HG02973 (cell line): ENCODE measurements at regions not wholly inside any gene's neighbourhood (a gene's known extent, or its start where the extent isn't known, plus 50 kb on each side); places are given as distances from the start of the nearest gene placed in this dataset.
"Not testable (repeated sequence)": the region's sequence is repeated elsewhere in the genome, so short reads cannot be mapped to it uniquely, and the experiment has no call there.

Experiments used
- ATAC-seq: cut with Tn5 transposase; IDR thresholded peaks from one replicate; pipeline ENCODE4 v1.9.1; 2021; ENCODE audit warnings: moderate library complexity; ENCODE audit not compliant: unreplicated experiment

- ATAC-seq = no peak
Observed at GRCh38 chr12:94916663-94917062, 86.8 kb downstream of the NDUFA12 start.

- ATAC-seq = no peak
Observed at GRCh38 chr12:94909663-94910062, 93.8 kb downstream of the NDUFA12 start.

GRCh38 chr12:94905749-94906148 lies 97.7 kb downstream of the NDUFA12 start:
- ATAC-seq = not testable (repeated sequence)

GRCh38 chr12:94900496-94900895 lies 103.0 kb downstream of the NDUFA12 start:
- no peak for ATAC-seq

- no peak for ATAC-seq
Observed at GRCh38 chr12:94898388-94898787, 105.1 kb downstream of the NDUFA12 start.

- ATAC-seq = no peak
Observed at GRCh38 chr12:94892544-94893267, 110.8 kb downstream of the NDUFA12 start.

- no peak for ATAC-seq
Observed at GRCh38 chr12:94889445-94890210, 113.9 kb downstream of the NDUFA12 start.

- ATAC-seq = no peak
Observed at GRCh38 chr12:94879542-94879941, 124.0 kb downstream of the NDUFA12 start.

GRCh38 chr12:94875525-94875924 lies 128.0 kb downstream of the NDUFA12 start:
- ATAC-seq = peak; percentile 39

GRCh38 chr12:94874518-94875302 lies 128.8 kb downstream of the NDUFA12 start:
- ATAC-seq = no peak

- ATAC-seq = no peak
Observed at GRCh38 chr12:94873734-94874517, 129.6 kb downstream of the NDUFA12 start.

GRCh38 chr12:94872971-94873733 lies 130.3 kb downstream of the NDUFA12 start:
- peak; percentile 60 for ATAC-seq

GRCh38 chr12:94872671-94872970 lies 130.9 kb downstream of the NDUFA12 start:
- ATAC-seq = no peak

GRCh38 chr12:94872007-94872653 lies 131.4 kb downstream of the NDUFA12 start:
- ATAC-seq = no peak

- no peak for ATAC-seq
Observed at GRCh38 chr12:94870511-94870910, 133.0 kb downstream of the NDUFA12 start.

GRCh38 chr12:94868161-94868560 lies 135.3 kb downstream of the NDUFA12 start:
- no peak for ATAC-seq

- ATAC-seq = no peak
Observed at GRCh38 chr12:94867066-94867855, 136.2 kb downstream of the NDUFA12 start.

GRCh38 chr12:94864987-94865386 lies 138.5 kb downstream of the NDUFA12 start:
- no peak for ATAC-seq
